AG10803 (cell line): ENCODE measurements at regions not wholly inside any gene's neighbourhood (a gene's known extent, or its start where the extent isn't known, plus 50 kb on each side); places are given as distances from the start of the nearest gene placed in this dataset.
"Not testable (repeated sequence)": the region's sequence is repeated elsewhere in the genome, so short reads cannot be mapped to it uniquely, and the experiment has no call there.

Experiments
- DNase-seq: peaks from one replicate; pipeline ENCODE4 v3.0.0; 2010; ENCODE audit warnings: low read depth
- H3K4me3 ChIP-seq: 2 replicates; pipeline ENCODE4 v1.5.1; 2011; ENCODE audit warnings: mild to moderate bottlenecking, low read length, control low read depth
- TF ChIP-seq, protein P1 (sequence below): conservative IDR thresholded peaks from 2 replicates; pipeline ENCODE4 v1.5.1; 2011; ENCODE audit warnings: mild to moderate bottlenecking, low read length, control low read depth, inconsistent platforms

DNA sequence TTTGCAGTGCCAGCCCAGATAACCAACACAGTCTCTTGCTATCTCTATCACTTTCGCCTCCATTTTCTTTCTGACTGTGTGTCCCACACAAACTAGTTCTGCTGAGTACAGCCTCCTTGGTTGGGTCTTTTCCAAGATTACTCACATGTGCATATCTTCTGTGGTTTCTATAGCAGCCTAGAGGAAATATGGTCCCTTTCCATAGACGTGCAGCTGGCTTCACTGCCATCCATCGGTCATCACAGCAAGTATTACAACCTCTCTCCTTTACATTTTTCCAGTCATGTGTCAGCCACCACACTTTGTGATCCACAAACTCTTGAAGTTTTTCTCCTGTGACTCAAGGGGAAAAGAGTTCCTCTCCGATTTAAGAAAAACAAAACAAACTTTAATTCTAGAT is 893.4 kb upstream of the ADGRL4 start:
- TF ChIP-seq, protein P1, sequence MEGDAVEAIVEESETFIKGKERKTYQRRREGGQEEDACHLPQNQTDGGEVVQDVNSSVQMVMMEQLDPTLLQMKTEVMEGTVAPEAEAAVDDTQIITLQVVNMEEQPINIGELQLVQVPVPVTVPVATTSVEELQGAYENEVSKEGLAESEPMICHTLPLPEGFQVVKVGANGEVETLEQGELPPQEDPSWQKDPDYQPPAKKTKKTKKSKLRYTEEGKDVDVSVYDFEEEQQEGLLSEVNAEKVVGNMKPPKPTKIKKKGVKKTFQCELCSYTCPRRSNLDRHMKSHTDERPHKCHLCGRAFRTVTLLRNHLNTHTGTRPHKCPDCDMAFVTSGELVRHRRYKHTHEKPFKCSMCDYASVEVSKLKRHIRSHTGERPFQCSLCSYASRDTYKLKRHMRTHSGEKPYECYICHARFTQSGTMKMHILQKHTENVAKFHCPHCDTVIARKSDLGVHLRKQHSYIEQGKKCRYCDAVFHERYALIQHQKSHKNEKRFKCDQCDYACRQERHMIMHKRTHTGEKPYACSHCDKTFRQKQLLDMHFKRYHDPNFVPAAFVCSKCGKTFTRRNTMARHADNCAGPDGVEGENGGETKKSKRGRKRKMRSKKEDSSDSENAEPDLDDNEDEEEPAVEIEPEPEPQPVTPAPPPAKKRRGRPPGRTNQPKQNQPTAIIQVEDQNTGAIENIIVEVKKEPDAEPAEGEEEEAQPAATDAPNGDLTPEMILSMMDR = peak; percentile 20; the same call in 1 of the 2 replicates
- no peak overlapping the region for H3K4me3 ChIP-seq
- DNase-seq = peak; percentile 99

DNA sequence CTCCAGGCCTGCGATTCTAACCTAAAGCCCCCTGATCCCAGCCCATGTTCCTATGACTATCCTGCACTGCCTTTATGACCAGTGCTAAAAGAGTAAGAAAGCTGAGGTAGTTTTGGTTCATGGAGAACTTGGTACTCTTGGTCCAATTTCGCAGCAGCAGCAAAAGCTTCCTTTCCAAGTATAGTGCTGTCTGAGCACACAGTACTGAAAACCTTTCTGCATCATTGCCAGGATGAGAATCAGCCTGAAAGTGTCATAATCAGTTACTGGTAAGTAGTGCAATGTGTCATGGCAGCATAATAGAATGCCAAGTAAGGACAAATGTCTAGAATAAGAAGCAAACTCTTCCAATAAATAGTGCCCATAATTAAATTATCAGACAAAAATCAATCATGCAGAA is 889.6 kb upstream of the ADGRL4 start:
- no peak overlapping the region for H3K4me3 ChIP-seq
- TF ChIP-seq, protein P1 = no peak
- peak; percentile 4 for DNase-seq

DNA sequence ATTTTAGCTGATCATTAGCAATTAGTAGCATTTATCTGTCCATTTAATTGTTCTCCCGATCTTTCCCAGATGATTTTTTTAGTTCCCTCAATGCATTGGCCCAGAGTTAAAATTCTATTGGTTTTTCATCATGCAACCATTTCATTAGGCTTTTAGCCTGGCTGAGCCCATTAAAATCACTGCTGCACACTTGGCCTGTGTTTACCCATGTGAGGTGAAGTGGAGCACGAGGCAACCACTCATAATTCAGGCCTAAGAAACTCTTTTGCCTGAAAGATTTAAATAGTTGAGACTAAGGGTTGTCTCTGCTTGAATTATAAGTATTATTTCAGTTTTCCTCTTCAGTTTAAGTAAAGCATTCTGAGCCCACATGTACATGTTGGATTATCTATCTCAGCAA is 889.0 kb upstream of the ADGRL4 start:
- H3K4me3 ChIP-seq = no peak overlapping the region
- TF ChIP-seq, protein P1 = no peak
- no peak for DNase-seq

DNA sequence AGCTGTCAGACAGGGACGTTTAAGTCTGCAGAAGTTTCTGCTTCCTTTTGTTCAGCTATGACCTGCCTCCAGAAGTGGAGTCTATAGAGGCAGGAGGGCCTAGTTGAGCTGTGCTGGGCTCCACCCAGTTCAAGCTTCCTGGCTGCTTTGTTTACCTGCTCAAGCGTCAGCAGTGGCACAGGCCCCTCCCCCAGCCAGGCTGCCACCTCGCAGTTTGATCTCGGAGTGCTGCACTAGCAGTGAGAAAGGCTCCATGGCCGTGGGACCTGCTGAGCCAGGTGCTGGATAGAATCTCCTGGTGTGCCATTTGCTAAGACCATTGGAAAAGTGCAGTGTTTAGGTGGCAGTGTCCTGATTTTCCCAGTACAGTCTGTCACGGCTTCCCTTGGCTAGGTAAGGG is 887.6 kb upstream of the ADGRL4 start:
- H3K4me3 ChIP-seq, DNase-seq: not testable (repeated sequence)

DNA sequence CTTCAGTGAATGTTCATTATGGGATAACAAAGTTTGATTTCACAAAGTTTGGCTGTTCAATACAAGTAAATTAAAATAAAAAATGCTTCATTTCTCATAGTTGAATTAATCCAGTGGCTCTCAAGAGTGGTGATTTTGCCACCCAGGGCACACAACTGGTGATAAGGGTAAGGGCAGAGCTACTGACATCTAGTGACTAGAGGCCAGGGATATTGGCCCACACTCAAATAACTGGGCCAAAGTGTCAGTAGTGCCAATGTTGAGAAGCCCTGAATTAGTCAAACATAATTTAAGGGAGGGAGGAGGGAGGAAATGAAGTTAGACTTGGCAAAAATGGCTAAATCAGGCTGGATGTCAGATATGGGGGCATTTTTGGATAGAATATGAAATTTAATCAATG is 880.5 kb upstream of the ADGRL4 start:
- H3K4me3 ChIP-seq = no peak overlapping the region
- DNase-seq = no peak
- TF ChIP-seq, protein P1 = no peak

DNA sequence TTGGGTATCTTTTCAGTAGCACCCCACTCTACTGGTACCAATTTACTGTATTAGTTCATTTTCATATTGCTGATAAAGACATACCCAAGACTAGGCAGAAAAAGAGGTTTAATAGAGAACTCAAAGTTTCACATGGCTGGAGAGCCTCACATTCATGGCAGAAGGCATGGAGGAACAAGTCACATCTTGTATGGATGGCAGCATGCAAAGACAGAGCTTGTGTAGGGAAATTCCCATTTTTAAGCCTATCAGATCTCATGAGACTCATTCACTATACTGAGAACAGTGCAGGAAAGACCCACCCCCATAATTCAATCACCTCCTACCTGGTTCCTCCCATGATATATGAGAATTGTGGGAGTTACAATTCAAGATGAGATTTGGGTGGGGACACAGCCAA is 878.6 kb upstream of the ADGRL4 start:
- no peak overlapping the region for H3K4me3 ChIP-seq
- DNase-seq = no peak
- TF ChIP-seq, protein P1 = no peak

DNA sequence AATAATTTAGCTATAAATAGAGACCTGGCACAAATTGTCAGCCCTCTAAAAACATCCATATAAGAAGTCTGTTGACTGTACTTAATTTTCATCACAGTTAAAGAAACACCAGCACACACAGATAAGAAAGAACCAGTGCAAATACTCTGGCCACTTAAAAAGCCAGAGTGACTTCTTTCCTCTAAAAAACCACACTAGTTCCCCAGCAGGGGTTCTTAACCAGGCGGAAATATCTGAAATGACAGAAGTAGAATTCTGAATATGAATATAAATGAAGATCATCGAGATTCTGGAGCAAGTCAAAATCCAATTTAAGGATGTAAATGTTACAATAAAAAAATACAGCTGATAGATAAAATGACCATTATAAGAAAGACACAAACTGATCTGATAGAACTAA is 870.6 kb upstream of the ADGRL4 start:
- no peak for DNase-seq
- no peak overlapping the region for H3K4me3 ChIP-seq
- TF ChIP-seq, protein P1 = no peak

DNA sequence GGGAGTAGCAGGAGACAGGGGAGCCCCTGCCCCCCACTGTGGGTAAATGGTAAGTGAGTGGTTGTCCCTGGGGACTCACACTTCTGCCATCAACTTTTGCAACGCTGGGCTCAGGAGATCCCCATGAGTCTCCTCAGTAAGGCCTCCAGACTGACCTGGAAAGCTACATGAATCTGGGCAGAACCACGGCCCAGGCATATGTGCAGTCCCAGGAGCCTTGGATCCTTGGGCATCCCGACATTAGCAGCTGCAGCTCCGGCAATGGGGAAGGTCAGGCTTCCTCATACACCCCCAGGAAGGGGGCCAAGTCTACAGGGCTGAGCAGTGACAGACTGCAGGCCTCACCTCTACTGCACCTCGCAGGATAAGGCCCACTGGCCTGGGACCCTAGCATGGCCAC is 868.7 kb upstream of the ADGRL4 start:
- H3K4me3 ChIP-seq = no peak overlapping the region
- TF ChIP-seq, protein P1 = no peak
- DNase-seq = no peak
